ENCODE measurements at regions not wholly inside any gene's neighbourhood (a gene's known extent, or its start where the extent isn't known, plus 50 kb on each side); places are given as distances from the start of the nearest gene placed in this dataset.

- TF ChIP-seq CTCF (tag by site-specific recombination; IDR thresholded peaks at IDR 0.05) (no peak), GLI4 (tag by site-specific recombination; IDR thresholded peaks at IDR 0.05) (no peak)
Observed at GRCh38 chr7:67487316-67487715, 490.7 kb downstream of the TYW1 start.

Measured in HEK293 (cell line).